DMS 273 (cell line): ENCODE measurements at regions not wholly inside any gene's neighbourhood (a gene's known extent, or its start where the extent isn't known, plus 50 kb on each side); places are given as distances from the start of the nearest gene placed in this dataset.
"Not testable (repeated sequence)": the region's sequence is repeated elsewhere in the genome, so short reads cannot be mapped to it uniquely, and the experiment has no call there.

ENCODE experiments used
- DNase-seq: peaks from one replicate; lab custom pipeline; 2025; ENCODE audit not compliant: unreplicated experiment; lab: John Stamatoyannopoulos, UW

- no peak for DNase-seq
These were observed 125.4 kb upstream of the CDK13 start for GRCh38 chr7:39824456-39825200.

- DNase-seq: no peak
These were observed 124.6 kb upstream of the CDK13 start for GRCh38 chr7:39825401-39825980.

- no peak for DNase-seq
These were observed 123.9 kb upstream of the CDK13 start for GRCh38 chr7:39826166-39826565.

GRCh38 chr7:39827571-39827970 lies 122.5 kb upstream of the CDK13 start:
- DNase-seq: no peak

- no peak for DNase-seq
These were observed 121.0 kb upstream of the CDK13 start for GRCh38 chr7:39829028-39829427.

- DNase-seq: no peak
These were observed 117.5 kb upstream of the CDK13 start for GRCh38 chr7:39832519-39833085.

GRCh38 chr7:39833180-39833799 lies 116.8 kb upstream of the CDK13 start:
- DNase-seq: peak; percentile 97

- not testable (repeated sequence) for DNase-seq
These were observed 116.0 kb upstream of the CDK13 start for GRCh38 chr7:39833865-39834634.

GRCh38 chr7:39838326-39838725 lies 111.7 kb upstream of the CDK13 start:
- DNase-seq: peak; percentile 64

- no peak for DNase-seq
These were observed 105.0 kb upstream of the CDK13 start for GRCh38 chr7:39845006-39845405.

GRCh38 chr7:39847227-39847626 lies 102.8 kb upstream of the CDK13 start:
- no peak for DNase-seq

GRCh38 chr7:39851466-39852045 lies 98.5 kb upstream of the CDK13 start:
- DNase-seq: no peak

GRCh38 chr7:39854616-39855324 lies 95.3 kb upstream of the CDK13 start:
- not testable (repeated sequence) for DNase-seq

GRCh38 chr7:39855325-39855674 lies 94.8 kb upstream of the CDK13 start:
- no peak for DNase-seq

GRCh38 chr7:39863675-39864322 lies 86.3 kb upstream of the CDK13 start:
- DNase-seq: peak; percentile 60

GRCh38 chr7:39869888-39870522 lies 80.1 kb upstream of the CDK13 start:
- DNase-seq: not testable (repeated sequence)

- not testable (repeated sequence) for DNase-seq
These were observed 78.4 kb upstream of the CDK13 start for GRCh38 chr7:39871610-39872009.

- DNase-seq: no peak
These were observed 69.5 kb upstream of the CDK13 start for GRCh38 chr7:39880556-39880955.

GRCh38 chr7:39882148-39882784 lies 67.8 kb upstream of the CDK13 start:
- no peak for DNase-seq
